ENCODE measurements at regions not wholly inside any gene's neighbourhood (a gene's known extent, or its start where the extent isn't known, plus 50 kb on each side); places are given as distances from the start of the nearest gene placed in this dataset.

DNA sequence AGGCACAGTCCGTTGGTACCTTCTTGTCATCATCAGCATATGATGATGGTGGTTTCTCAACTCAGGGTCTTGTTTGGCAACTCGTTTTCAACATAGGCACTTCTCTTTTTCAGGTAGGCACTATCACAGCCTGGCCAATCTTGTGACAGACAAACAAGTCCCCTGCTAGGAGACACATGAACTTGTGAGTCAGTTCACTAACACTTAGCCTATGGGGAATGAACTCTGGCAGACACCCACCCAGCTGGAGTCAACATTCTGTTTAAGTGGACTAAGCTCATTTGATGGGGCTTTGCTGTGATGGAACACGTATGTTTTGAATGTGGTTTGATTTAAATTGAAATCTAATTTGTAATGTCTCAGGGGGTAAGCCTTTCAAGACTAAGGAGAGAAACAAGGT, 100.7 kb upstream of the MAMLD1 start:
- TF ChIP-seq, protein P1, sequence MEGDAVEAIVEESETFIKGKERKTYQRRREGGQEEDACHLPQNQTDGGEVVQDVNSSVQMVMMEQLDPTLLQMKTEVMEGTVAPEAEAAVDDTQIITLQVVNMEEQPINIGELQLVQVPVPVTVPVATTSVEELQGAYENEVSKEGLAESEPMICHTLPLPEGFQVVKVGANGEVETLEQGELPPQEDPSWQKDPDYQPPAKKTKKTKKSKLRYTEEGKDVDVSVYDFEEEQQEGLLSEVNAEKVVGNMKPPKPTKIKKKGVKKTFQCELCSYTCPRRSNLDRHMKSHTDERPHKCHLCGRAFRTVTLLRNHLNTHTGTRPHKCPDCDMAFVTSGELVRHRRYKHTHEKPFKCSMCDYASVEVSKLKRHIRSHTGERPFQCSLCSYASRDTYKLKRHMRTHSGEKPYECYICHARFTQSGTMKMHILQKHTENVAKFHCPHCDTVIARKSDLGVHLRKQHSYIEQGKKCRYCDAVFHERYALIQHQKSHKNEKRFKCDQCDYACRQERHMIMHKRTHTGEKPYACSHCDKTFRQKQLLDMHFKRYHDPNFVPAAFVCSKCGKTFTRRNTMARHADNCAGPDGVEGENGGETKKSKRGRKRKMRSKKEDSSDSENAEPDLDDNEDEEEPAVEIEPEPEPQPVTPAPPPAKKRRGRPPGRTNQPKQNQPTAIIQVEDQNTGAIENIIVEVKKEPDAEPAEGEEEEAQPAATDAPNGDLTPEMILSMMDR (IDR thresholded peaks at IDR 0.05 in 8 of 11, conservative IDR thresholded peaks at IDR 0.05 in 3 of 11): no peak
- TF ChIP-seq POLR2A (IDR thresholded peaks at IDR 0.05): no peak

Measured in spleen (tissue), 7 donors.